GM23338 (cell line): ENCODE measurements at regions not wholly inside any gene's neighbourhood (a gene's known extent, or its start where the extent isn't known, plus 50 kb on each side); places are given as distances from the start of the nearest gene placed in this dataset.

Source experiments
- EZH2 ChIP-seq: fragments of 200-600 bp; sonication (generic); IDR thresholded peaks from one replicate; pipeline ENCODE4 v1.8.0; 2017; ENCODE audit warnings: antibody characterized with exemption, mild to moderate bottlenecking, low read depth; ENCODE audit not compliant: unreplicated experiment
- EZH2phosphoT487 ChIP-seq: fragments of 200-600 bp; sonication (generic); IDR thresholded peaks from one replicate; pipeline ENCODE4 v1.8.1; 2018; ENCODE audit warnings: antibody characterized with exemption; ENCODE audit not compliant: unreplicated experiment
- POLR2AphosphoS5 ChIP-seq: IDR thresholded peaks from 2 replicates; pipeline ENCODE4 v1.6.1; 2016; ENCODE audit warnings: antibody characterized with exemption, low read depth
- STAT1 ChIP-seq: IDR thresholded peaks from one replicate; pipeline ENCODE4 v1.6.1; 2016; ENCODE audit warnings: antibody characterized with exemption; ENCODE audit not compliant: unreplicated experiment
- ZNF114 ChIP-seq: fragments of 250-450 bp; sonication (Bioruptor Pico); IDR thresholded peaks from 2 replicates; pipeline ENCODE4 v1.5.0; 2020; ENCODE audit warnings: mild to moderate bottlenecking, moderate library complexity
- ZNF331 ChIP-seq: fragments of 250-450 bp; sonication (Bioruptor Pico); IDR thresholded peaks from 2 replicates; pipeline ENCODE4 v1.5.0; 2020; ENCODE audit warnings: low read depth, mild to moderate bottlenecking, moderate library complexity
- TF ChIP-seq, protein P1 (sequence below), 2 experiments: fragments of 200-600 bp in 1 of 2; sonication (generic) in 1 of 2; conservative IDR thresholded peaks; 2 replicates each; pipeline versions ENCODE4 v1.5.1 to v1.6.1; 2016 to 2017; ENCODE audit warnings: antibody characterized with exemption in 2 of 2, low read depth in 2 of 2, mild to moderate bottlenecking in 2 of 2, moderate library complexity in 1 of 2
- TF ChIP-seq, protein P2 (sequence below): fragments of 250-450 bp; sonication (Bioruptor Pico); IDR thresholded peaks from 2 replicates; pipeline ENCODE4 v1.5.0; 2020; ENCODE audit warnings: mild to moderate bottlenecking, moderate library complexity
- TF ChIP-seq, protein P3 (sequence below): IDR thresholded peaks from 2 replicates; pipeline ENCODE4 v1.6.1; 2016; ENCODE audit warnings: antibody characterized with exemption
- TF ChIP-seq, protein P4 (sequence below): IDR thresholded peaks from one replicate; pipeline ENCODE4 v1.6.1; 2018; ENCODE audit warnings: antibody characterized with exemption; ENCODE audit not compliant: unreplicated experiment

DNA sequence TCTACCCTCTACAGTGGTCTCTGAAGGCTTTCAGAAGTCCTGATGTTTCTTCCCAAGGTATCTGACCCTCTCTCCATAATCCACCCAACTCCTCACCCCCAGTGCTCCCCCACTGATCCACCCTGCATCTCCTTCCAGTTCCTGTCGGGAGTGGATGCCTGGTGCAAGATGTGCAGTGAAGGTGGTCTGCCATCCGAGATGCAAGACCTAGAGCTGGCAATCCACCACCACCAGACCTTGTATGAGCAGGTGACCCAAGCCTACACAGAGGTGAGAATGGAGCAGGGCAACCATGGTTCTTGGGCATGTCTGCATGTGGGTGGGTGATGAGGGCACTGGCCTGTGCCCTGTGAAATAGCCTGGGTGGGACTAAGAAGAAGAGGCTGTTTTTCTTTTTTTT, 337.8 kb upstream of the ROPN1 start:
- TF ChIP-seq, protein P1, sequence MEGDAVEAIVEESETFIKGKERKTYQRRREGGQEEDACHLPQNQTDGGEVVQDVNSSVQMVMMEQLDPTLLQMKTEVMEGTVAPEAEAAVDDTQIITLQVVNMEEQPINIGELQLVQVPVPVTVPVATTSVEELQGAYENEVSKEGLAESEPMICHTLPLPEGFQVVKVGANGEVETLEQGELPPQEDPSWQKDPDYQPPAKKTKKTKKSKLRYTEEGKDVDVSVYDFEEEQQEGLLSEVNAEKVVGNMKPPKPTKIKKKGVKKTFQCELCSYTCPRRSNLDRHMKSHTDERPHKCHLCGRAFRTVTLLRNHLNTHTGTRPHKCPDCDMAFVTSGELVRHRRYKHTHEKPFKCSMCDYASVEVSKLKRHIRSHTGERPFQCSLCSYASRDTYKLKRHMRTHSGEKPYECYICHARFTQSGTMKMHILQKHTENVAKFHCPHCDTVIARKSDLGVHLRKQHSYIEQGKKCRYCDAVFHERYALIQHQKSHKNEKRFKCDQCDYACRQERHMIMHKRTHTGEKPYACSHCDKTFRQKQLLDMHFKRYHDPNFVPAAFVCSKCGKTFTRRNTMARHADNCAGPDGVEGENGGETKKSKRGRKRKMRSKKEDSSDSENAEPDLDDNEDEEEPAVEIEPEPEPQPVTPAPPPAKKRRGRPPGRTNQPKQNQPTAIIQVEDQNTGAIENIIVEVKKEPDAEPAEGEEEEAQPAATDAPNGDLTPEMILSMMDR (conservative IDR thresholded peaks at IDR 0.05; ENCODE audit: low read depth in 2 of 2), result no peak
- TF ChIP-seq ZNF114 (CRISPR knock-in tag) (no peak), EZH2 (no peak), POLR2AphosphoS5 (no peak), STAT1 (no peak), EZH2phosphoT487 (no peak), ZNF331 (CRISPR knock-in tag) (no peak)
- TF ChIP-seq, protein P2, sequence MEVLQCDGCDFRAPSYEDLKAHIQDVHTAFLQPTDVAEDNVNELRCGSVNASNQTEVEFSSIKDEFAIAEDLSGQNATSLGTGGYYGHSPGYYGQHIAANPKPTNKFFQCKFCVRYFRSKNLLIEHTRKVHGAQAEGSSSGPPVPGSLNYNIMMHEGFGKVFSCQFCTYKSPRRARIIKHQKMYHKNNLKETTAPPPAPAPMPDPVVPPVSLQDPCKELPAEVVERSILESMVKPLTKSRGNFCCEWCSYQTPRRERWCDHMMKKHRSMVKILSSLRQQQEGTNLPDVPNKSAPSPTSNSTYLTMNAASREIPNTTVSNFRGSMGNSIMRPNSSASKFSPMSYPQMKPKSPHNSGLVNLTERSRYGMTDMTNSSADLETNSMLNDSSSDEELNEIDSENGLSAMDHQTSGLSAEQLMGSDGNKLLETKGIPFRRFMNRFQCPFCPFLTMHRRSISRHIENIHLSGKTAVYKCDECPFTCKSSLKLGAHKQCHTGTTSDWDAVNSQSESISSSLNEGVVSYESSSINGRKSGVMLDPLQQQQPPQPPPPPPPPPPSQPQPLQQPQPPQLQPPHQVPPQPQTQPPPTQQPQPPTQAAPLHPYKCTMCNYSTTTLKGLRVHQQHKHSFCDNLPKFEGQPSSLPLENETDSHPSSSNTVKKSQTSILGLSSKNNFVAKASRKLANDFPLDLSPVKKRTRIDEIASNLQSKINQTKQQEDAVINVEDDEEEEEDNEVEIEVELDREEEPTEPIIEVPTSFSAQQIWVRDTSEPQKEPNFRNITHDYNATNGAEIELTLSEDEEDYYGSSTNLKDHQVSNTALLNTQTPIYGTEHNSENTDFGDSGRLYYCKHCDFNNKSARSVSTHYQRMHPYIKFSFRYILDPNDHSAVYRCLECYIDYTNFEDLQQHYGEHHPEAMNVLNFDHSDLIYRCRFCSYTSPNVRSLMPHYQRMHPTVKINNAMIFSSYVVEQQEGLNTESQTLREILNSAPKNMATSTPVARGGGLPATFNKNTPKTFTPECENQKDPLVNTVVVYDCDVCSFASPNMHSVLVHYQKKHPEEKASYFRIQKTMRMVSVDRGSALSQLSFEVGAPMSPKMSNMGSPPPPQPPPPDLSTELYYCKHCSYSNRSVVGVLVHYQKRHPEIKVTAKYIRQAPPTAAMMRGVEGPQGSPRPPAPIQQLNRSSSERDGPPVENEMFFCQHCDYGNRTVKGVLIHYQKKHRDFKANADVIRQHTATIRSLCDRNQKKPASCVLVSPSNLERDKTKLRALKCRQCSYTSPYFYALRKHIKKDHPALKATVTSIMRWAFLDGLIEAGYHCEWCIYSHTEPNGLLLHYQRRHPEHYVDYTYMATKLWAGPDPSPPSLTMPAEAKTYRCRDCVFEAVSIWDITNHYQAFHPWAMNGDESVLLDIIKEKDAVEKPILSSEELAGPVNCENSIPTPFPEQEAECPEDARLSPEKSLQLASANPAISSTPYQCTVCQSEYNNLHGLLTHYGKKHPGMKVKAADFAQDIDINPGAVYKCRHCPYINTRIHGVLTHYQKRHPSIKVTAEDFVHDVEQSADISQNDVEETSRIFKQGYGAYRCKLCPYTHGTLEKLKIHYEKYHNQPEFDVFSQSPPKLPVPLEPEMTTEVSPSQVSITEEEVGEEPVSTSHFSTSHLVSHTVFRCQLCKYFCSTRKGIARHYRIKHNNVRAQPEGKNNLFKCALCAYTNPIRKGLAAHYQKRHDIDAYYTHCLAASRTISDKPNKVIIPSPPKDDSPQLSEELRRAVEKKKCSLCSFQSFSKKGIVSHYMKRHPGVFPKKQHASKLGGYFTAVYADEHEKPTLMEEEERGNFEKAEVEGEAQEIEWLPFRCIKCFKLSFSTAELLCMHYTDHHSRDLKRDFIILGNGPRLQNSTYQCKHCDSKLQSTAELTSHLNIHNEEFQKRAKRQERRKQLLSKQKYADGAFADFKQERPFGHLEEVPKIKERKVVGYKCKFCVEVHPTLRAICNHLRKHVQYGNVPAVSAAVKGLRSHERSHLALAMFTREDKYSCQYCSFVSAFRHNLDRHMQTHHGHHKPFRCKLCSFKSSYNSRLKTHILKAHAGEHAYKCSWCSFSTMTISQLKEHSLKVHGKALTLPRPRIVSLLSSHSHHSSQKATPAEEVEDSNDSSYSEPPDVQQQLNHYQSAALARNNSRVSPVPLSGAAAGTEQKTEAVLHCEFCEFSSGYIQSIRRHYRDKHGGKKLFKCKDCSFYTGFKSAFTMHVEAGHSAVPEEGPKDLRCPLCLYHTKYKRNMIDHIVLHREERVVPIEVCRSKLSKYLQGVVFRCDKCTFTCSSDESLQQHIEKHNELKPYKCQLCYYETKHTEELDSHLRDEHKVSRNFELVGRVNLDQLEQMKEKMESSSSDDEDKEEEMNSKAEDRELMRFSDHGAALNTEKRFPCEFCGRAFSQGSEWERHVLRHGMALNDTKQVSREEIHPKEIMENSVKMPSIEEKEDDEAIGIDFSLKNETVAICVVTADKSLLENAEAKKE (CRISPR knock-in tag), result no peak
- TF ChIP-seq, protein P3, sequence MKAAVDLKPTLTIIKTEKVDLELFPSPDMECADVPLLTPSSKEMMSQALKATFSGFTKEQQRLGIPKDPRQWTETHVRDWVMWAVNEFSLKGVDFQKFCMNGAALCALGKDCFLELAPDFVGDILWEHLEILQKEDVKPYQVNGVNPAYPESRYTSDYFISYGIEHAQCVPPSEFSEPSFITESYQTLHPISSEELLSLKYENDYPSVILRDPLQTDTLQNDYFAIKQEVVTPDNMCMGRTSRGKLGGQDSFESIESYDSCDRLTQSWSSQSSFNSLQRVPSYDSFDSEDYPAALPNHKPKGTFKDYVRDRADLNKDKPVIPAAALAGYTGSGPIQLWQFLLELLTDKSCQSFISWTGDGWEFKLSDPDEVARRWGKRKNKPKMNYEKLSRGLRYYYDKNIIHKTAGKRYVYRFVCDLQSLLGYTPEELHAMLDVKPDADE, result no peak
- TF ChIP-seq, protein P4, sequence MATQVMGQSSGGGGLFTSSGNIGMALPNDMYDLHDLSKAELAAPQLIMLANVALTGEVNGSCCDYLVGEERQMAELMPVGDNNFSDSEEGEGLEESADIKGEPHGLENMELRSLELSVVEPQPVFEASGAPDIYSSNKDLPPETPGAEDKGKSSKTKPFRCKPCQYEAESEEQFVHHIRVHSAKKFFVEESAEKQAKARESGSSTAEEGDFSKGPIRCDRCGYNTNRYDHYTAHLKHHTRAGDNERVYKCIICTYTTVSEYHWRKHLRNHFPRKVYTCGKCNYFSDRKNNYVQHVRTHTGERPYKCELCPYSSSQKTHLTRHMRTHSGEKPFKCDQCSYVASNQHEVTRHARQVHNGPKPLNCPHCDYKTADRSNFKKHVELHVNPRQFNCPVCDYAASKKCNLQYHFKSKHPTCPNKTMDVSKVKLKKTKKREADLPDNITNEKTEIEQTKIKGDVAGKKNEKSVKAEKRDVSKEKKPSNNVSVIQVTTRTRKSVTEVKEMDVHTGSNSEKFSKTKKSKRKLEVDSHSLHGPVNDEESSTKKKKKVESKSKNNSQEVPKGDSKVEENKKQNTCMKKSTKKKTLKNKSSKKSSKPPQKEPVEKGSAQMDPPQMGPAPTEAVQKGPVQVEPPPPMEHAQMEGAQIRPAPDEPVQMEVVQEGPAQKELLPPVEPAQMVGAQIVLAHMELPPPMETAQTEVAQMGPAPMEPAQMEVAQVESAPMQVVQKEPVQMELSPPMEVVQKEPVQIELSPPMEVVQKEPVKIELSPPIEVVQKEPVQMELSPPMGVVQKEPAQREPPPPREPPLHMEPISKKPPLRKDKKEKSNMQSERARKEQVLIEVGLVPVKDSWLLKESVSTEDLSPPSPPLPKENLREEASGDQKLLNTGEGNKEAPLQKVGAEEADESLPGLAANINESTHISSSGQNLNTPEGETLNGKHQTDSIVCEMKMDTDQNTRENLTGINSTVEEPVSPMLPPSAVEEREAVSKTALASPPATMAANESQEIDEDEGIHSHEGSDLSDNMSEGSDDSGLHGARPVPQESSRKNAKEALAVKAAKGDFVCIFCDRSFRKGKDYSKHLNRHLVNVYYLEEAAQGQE, result no peak
